ENCODE measurements at regions not wholly inside any gene's neighbourhood (a gene's known extent, or its start where the extent isn't known, plus 50 kb on each side); places are given as distances from the start of the nearest gene placed in this dataset.

DNA sequence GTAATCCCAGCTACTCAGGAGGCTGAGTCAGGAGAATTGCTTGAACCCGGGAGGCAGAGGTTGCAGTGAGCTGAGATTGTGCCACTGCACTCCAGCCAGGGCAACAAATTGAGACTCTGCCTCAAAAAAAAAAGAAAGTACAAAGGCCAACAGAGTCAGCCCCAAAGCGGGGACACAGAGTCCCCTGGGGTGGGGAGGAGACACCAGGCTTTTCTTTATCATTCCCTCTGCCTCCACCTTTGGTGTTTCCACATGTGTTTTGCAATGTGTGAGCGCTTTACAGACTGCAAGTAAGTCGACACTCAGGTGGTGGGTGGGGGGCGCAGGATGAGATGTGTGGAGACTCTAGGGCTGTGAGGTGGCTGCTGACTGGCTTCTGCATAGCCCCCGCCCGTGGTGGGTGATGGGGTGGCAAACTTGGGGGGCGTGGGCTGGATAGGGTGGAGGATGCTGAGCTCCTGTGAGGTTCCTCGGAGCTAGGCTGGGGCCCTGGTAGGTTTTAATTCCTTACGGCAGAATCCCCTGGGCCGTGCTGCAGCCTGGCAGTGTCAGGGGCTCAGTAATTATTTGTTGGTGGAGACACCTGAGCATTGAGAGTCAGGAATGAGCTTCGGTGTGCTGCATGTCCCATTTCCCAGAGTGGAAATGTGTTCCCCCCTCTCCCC lies 177.2 kb downstream of the CTTN start:
- no peak for DNase-seq

DNA sequence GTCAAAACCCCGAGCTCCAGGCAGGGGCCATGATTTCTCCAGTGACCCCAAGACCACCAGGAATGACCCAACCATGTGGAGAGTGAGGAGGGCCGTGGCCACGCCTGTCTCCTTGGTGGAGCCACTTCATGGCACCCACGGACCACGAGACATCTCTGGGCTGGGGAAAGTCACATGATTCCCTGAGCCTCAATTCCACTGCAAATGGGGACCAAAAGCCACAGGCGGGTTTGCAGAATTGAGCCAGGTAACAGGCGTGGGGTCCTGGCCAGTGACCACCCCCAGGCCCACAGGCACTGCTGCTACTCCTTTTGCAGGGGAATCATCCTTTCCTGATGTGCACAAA lies 178.9 kb downstream of the CTTN start:
- DNase-seq = no peak

DNA sequence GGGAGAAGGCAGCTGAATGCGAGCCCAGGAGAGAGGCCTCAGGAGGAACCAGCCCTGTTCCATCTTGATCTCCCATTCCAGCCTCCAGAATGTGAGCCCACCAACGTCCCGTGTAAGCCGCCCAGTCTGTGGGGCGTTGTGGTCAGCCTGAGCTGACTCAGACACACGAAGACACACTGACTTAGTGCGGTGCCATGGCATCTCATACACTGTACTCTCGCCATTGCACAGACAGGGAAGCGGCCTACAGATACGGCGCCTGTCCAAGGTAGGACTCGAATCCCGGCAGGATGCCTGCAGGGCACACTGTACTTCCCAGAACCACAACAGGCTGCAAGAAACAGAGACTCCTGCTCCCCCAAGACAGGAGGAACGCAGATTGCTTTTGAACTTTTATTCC lies 179.6 kb downstream of the CTTN start:
- no peak for DNase-seq

DNA sequence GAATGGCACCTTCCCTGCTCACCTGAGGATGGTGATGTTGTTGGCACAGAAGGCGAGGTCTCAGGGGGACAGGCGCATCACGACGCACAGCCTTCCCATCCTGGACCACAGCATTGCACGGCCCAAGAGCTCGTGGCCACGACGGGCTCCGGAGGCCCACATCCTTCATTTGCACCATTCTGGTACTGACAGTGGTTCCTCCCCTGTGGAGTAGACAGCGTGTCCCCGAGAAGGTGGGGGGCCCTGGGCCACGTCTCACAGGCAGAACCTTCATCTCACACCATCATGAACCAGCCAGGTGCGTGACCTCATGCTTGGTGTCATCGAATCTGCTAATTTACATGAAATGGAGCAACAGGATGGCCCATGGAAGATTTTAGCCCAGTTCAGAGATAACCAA lies 180.0 kb downstream of the CTTN start:
- DNase-seq = no peak

DNA sequence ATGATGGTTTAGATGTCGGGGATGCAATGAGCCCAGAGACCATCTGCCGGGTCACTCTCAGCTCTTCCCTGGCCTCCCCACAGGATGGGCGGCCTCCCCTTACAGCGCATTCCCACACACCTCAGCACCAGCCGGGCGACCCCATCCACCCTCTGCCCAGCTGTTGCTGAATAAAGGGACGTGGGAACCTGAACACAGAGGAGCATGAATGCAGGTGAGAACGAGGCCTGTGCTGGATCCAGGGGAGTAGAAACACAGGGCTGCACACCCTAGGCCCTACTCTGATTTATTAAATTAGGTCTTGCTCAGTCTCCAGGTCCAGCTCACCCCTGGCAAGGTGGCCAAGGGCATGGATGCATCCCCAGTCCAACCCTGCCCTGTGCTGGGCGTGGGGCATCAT lies 180.5 kb downstream of the CTTN start:
- DNase-seq = no peak

DNA sequence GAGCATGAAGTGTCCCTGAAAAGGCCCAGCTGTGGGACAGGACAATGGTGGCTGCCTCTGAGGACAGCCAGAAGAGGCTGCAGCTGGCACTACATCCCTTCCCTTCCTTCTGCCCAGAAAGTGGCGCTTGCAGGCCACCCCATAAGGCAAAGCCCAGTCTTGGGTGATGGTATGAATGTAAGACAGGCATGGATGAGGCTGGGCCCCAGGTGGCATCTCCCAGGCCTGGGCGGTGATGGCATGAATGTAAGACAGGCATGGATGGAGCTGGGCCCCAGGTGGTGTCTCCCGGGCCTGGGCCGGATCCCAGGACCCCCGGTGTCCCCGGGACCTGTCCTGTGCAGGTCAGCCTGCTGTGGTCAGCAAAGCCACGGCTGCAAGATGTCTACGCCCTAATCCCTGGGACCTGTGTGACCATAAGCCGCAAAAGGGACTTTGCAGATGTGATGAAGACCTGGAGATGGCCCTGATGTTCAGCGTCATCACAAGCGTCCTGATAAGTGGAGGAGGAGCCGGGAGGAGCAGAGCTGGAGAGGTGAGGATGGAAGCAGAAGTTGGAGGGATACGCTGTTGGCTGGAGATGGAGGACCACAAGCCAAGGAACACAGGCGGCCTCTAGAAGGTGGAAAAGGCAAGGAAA lies 181.1 kb downstream of the CTTN start:
- DNase-seq = no peak

DNA sequence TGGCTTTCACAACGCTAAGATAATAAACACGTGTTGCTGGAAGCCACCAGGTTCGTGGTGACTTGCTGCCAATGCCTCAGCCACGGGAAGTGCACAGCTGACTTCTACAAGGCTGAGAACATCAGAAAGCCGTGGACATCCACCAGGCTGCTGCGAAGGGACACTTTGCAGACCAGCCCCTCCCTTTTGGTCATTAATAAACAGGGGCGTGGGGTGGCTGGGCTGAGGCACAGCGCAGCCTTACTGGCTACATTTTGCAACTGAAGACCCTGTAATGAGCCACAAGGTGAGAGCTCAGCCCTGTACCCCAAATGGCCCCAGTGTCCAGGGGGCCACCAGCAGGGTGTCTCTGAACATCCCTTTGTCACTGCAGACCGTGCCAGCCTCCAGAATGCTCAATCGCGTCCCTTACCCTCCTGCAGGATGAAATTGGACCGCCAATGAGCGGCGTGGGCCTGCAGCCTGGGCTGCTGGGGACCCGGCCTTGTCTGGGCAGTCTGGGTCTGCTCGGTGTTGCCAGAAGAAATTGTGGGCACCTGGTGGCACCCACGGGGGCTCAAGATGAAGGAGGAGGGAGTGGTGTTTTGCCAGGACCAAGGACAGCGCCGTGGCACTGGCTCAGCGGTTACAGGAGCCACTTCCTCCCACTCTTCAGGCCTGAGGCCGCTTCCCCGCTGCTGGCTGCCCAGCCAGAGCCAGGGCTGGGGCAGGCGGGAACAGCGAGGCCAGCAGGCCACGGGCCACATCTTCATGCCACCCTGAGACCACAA lies 181.9 kb downstream of the CTTN start:
- DNase-seq = no peak

DNA sequence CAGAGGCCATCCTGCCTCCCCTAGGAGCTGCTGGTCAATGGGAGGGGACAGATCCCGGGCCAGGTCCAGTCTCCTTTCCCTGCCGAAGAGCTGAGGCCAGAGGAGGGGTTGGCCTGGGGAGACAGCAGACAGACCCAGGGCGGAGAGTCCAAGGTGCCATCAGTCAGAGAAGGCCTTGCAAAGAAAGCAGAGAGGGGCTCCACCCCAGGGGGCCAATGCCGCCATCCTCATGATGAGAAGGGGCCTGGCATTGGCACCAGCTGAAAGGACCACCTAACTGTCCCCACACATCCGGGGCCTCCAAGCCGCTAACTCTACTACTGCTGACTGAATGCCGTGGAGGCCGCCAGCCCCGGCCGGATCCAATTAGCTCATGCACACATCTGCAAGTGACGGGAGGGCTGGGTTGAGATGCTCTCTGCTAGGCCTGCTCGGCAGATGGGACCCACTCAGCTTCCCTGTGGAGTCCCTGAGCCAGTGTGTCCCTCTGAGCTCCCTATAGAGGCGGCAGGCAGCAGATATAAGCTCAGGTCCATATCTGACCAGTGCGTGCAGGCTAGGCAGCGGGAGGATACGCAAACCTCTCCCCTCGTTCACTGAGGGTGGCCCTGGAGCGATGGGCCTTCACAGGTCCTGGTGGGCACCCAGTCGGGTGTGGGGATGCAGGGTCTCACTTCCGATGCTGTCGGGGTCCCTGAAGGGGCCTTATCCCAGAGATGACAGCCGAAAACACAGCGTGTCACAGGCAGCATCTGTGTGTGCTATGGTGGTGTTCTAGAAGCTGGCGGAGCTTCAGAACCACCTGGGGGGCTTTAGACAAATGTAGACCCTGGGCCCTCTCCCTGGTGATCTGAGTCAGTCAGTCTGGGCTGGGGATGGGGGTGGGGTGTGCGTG lies 183.9 kb downstream of the CTTN start:
- DNase-seq = no peak

DNA sequence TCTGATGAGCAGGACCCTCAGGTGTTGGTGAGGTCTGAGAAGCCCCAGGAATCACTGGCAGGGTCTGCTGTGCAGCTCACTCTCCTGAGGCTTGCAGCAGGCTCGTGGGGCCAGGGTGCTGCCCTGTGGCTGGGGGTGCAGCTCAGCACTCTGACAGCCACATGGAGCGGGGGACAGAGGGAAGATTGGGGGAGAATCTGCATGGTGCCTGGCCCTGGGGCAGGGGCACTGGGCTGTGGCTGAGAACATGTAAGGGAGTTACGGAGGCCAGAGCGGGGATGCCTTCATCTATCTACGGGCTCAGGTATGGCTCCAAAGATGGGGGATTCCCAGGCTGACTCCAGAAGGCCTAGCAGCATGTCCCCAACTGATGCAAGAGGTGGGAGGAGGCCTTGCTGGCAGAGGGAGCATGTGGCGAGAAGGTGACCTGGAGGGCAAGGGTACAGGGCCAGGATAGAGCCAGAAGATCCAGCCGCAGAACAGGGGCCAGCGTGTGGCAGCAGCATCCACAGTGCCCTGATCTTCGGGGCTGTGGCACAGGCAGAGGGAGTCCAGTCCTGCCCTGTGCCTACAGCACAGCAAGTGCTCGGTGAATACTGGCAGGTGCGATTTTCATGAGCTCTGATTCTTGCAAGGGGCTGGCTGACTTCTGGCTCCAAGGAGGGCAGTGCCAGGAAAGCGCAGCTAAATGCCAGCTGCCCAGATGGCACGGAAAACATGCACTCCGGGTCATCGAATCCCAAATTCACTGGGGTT lies 184.7 kb downstream of the CTTN start:
- DNase-seq = no peak

DNA sequence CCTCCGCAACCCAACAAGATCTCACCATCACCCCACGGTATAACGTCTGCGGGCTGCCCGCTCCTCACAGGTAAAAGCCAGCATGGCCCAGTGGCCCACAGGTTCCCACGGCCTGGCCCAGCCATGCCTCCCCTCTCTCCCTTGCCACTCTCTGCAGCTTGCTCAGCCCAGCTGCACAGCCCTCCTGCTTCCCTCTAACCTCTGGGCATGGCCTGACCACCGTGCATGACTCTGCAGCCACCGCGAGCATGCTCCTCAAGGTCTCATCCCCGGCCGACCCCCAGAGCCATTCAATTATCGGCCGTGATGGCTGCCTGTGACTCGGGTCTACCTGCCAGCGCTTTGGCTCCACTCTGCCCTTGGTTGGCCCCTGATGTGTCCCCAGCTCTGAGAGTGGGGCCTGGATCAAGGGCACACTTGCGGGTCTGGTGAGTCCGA lies 185.5 kb downstream of the CTTN start:
- DNase-seq = no peak

DNA sequence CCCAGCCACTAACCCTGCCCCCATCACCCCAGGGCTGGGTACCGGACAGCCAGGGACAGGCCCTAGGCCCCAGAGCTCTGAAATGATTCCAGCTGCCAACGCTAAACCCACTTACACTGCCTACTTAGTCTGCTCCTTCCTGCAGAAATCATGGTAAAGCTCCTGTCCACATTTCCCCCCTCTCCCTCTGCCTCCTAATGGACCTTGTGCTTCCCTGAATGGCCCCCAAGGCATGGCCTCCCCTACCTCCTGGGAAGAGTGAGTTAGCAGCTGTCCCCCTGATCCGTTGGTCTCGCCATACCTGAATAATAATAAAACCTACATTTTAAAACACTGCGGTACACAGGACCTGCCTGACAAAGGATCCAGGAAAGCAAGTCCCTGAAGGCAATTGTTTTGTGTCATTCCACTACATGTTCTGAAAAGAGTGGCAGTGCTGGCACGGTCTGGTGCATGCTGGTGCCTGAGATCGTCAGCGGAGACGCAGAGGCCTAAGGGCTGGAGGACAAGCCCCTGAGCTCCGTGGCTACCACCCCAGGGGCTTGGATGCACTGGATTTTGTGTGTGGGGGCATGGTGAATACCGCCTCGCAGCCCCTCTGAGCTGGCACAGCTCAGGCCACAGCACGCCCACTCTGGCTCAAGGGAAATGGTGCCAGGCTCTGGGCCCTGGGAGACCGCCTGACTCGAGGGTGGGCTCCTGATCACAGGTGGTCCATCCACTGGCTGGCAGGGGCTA lies 186.3 kb downstream of the CTTN start:
- no peak for DNase-seq

DNA sequence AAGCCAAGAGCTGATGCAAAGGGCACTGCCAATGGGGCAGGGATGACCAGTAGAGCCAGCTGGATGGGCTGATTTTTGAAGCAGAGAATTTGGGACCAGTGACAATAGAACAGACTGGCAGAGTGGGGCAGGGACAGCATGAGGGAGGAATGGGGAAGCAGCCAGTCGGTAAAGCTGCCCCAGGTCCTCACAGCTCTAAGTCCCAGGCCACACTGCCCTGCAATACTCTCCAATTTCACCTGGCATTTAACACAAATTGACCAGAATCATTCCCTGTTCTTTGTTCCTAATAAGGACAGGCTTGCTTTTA lies 186.9 kb downstream of the CTTN start:
- DNase-seq = no peak

DNA sequence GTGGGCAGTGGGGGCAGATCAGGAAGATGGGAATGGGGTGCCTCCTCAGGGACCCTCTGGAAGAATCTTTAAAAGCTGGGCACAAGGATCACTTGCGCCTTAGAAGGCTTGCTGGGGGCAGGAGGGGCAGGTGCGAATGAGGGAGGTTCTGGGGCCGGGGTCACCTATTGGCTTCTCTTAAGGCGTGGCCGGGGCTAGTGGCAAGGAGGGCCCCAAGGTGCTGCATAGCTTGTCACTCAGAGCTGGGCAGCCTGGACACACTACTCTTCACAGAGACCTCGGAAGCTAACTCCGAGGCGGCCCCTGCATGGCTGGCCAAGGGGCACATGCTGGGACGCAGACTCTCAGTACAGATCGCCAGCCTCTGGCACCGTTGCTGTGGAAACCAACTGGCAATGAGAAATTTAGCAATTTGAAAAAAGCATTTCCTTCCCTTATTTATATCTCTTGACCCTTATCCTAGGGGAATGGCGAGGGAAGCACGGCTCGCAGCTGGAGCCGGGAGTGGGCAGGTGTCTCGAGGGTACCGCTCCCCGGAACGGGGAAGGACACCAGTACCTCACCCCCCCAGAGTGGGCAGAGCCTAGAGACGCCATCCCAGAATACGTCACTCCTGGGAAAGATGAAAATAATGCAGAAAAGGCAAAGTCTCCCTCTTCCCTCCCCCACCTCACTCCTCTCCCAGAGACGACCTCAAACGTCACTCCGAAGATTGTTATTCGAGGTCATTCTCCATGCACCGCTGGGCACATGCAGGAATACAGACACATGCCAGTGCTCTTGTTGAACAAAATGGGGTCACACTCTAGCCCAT lies 188.1 kb downstream of the CTTN start:
- DNase-seq = no peak

DNA sequence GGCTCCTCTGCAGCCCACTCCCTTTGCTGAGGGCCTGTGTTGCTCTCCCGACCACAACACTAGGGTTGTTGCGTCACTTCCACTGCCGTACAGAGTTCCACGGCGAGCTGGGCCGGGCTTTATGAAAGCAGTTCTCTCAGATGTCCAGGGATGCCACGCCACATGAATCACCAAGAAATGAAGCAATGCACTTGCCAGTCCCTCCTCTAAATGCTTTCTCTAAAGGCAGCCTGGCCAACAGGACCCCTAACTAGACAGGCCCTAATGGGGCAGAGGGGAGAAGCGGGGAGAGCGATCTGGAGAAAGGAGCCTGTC lies 188.7 kb downstream of the CTTN start:
- no peak for DNase-seq

DNA sequence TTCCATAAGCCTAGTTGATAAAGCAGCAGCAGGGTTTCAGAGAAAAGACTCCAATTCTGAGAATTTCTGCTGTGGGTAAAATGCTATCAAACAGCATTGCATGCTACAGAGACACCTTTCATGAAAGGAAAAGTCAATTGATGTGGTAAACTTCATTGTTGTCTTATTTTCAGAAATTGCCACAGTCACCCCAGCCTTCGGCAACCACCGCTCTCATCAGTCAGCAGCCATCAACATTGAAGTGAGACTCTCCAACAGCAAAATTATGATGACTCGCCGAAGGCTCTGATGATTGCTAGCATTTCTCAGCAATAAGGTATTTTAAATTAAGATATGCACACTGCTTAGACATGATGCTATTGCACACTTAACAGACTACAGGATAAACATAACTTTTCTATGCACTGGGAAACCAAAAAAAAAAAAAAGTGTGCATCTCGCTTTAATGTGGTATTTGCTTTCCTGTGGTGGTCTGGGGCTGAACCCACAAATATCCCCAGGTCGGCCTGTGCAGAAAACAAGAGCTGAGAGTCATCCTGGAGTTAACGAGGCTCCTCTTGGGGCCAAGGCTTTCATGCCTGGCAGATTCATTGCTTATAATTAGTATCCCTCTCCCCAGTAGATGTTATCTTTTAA lies 192.1 kb downstream of the CTTN start:
- DNase-seq = no peak

DNA sequence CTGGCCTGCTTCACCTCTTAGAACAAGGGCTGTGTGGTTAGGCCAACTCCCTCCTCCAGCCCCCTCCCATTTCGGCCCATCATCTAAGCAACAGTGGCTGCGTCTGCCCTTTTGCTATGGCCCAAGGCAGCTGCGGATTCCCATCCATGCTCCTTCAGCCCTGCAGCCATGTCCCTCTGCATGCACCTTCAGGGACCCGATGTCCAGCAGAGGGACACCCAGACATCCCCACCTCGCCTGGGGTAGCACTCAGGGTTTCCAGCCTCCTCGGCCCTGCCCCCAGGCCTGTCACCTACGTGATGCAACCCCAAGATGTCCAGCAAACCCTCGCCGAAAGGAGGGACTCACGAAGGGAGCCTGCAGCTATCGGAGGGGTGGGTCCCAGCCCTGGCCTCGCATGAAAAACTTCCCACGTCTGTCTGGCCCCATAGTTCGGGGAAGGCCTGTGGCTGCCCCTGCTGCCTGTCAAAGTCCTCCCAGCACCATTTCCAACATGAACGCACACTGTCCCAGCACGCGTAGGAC lies 194.4 kb downstream of the CTTN start:
- no peak for DNase-seq

DNA sequence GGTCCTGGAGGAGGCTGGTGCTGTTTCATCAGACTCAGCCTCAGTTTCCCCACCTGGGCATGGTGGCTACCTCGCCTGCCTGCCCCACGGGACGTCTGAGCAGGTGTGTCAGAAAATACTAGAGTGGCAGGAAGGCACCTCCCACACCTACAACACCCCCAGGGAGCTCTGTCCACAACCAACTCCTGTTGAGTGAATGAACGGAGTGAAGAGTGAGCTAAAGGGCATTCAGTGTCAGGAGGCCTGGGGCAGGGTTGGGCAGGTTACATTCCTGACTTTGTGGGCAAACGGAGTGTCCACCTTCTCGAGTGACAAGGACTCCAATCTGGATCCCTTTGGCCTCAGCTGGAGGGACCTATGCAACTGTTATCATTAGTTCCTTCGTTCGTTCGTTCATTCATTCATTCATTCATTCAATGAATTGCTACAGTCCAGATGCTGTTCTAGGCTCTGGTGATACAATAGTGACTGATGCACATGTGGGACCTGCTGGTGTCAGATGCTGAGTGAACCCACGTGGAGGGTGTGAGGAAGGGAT lies 195.2 kb downstream of the CTTN start:
- DNase-seq = no peak

DNA sequence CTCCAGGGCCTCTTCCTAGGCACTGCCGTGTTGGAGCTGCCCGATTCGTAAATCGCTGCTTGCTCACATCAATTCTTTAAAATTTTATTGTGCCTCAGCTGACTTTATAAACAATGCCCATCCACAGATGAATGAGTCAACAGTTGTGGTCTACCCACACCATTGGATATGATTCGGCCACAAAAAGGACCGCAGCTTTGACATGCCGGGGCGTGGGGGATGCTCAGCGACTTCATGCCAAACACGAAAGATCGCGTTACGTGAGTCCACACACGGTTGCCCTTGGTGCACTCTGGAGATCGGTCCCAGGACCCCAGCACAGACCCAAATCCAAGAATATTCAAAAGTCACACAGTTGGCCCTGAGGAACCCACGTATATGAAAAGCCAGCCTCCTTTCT lies 195.7 kb downstream of the CTTN start:
- no peak for DNase-seq

DNA sequence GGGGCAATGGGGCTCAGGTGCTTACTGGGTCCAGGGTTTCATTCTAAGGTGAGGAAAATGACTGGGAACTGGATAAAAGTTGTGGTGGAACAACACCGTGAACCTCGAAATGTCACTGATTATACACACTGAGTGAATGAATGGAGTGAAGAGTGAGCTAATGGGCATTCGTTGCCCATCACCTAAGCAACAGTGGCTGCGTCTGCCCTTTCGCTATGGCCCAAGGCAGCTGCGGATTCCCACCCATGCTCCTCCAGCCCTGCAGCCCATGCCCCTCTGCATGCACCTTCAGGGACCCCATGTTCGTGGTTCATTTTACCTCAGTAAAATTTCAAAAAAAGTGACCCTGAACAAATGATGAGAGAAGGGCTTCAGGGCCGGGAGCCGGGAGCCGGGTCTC lies 196.3 kb downstream of the CTTN start:
- DNase-seq = no peak

DNA sequence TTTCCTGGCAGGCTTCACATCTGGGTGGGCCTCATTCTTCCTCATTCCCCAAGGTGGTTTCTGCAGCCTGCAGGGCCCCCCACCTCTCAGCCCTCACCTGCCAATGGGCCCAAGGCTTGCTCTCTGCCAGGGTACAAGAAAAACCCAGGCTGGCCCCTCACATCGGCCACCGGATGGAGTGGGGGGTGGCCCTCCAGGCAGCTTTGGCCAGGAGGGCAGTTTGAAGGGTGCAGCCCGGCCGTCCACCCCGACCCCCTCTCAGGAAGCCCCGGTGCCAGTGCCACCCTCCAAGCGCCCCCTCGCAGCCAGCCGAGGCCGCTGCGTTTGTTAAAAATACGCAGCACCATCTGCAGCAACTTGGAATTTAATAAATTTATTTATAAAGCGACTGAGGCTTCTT lies 196.7 kb downstream of the CTTN start:
- no peak for DNase-seq

All from NCI-H146 (cell line).